Esophagus muscularis mucosa (tissue), 4 donors: ENCODE measurements at regions not wholly inside any gene's neighbourhood (a gene's known extent, or its start where the extent isn't known, plus 50 kb on each side); places are given as distances from the start of the nearest gene placed in this dataset.

ENCODE experiments used
- EP300 ChIP-seq: sonication (generic); formaldehyde crosslinking; IDR thresholded peaks from one replicate; pipeline ENCODE4 v1.6.1; 2017; ENCODE audit warnings: antibody characterized with exemption
- POLR2A ChIP-seq: fragments of 450-650 bp; IDR thresholded peaks from one replicate; pipeline ENCODE4 v1.6.1; 2017; ENCODE audit warnings: antibody characterized with exemption, moderate library complexity, mild to moderate bottlenecking, low read depth
- POLR2AphosphoS5 ChIP-seq, 2 donors: sonication (generic); formaldehyde crosslinking; IDR thresholded peaks; one replicate each; pipeline ENCODE4 v1.6.1; 2017; ENCODE audit warnings: antibody characterized with exemption in 2 of 2
- TF ChIP-seq, protein P1 (sequence below), 3 experiments: fragments of 200-600 bp in 2 of 3; fragments of 450-650 bp in 1 of 3; sonication (generic) in 2 of 3; IDR thresholded peaks; one replicate each; pipeline ENCODE4 v1.5.1; 2017 to 2019; ENCODE audit warnings: antibody characterized with exemption in 3 of 3, mild to moderate bottlenecking in 2 of 3, moderate library complexity in 1 of 3

DNA sequence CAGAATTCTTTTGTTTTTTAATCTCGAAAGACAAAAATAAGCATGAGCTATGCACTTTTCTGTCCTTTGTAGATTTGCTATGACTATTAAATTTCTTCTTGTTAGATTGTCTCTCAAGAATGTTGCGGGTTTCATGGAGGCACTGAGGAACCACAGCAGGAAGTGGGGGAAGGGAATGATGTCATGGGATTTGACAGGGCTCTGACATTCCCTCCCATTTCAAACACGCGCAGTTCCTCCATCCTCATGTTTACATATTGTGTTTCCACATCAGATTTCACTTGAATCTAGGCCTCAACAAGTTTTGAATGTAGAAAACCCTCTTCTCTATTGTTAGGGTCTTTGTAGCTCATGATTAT, 154.8 kb downstream of the PALM2AKAP2 start:
- TF ChIP-seq, protein P1, sequence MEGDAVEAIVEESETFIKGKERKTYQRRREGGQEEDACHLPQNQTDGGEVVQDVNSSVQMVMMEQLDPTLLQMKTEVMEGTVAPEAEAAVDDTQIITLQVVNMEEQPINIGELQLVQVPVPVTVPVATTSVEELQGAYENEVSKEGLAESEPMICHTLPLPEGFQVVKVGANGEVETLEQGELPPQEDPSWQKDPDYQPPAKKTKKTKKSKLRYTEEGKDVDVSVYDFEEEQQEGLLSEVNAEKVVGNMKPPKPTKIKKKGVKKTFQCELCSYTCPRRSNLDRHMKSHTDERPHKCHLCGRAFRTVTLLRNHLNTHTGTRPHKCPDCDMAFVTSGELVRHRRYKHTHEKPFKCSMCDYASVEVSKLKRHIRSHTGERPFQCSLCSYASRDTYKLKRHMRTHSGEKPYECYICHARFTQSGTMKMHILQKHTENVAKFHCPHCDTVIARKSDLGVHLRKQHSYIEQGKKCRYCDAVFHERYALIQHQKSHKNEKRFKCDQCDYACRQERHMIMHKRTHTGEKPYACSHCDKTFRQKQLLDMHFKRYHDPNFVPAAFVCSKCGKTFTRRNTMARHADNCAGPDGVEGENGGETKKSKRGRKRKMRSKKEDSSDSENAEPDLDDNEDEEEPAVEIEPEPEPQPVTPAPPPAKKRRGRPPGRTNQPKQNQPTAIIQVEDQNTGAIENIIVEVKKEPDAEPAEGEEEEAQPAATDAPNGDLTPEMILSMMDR (IDR thresholded peaks at IDR 0.05) = no peak
- TF ChIP-seq POLR2A (no peak), POLR2AphosphoS5 (IDR thresholded peaks at IDR 0.05) (no peak), EP300 (no peak)
